ENCODE measurements at regions not wholly inside any gene's neighbourhood (a gene's known extent, or its start where the extent isn't known, plus 50 kb on each side); places are given as distances from the start of the nearest gene placed in this dataset.

DNA sequence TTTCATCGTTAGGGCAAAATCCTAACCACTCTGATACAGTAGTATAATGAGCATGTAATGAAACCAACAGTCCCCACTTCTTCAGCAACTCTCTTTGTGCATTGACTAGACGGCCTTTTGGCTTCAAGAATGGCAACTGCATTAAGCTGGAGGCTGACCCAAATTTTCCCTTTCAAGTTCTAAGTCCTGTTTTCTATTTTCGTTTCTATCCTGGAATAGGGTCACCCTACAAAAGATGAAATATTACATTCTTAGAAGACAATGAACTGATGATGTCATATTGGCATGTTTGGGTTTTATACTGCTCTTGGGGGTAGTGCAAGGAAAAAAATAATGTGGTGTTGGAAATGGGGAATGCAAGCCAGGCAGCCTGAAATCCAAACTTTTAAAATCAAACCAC, 254.4 kb downstream of the ETAA1 start:
- peaks cover 25 to 26% of the 10 kb centered on the region in 2 donors for H3K4me1 ChIP-seq
- H3K36me3 ChIP-seq: no peaks in the 10 kb centered on the region
- H3K27ac ChIP-seq: no peak overlapping the region
- no peaks in the 10 kb centered on the region for H3K27me3 ChIP-seq
- intact Hi-C loops (cut with DNase I; ENCODE audit: low total_unique reads) (loop anchor here (2.0 kb wide), 2 partner anchors 187 to 1217 kb away; partner anchors contain the start of gene MEIS1), in situ Hi-C loops (cut with MboI; ENCODE audit: low sequenced_read_pairs in 4 of 4) (no loop called here)
- ATAC-seq (no peak), DNase-seq (no peak)
- no peak for TF ChIP-seq POLR2A (IDR thresholded peaks at IDR 0.05)
- TF ChIP-seq, protein P1, sequence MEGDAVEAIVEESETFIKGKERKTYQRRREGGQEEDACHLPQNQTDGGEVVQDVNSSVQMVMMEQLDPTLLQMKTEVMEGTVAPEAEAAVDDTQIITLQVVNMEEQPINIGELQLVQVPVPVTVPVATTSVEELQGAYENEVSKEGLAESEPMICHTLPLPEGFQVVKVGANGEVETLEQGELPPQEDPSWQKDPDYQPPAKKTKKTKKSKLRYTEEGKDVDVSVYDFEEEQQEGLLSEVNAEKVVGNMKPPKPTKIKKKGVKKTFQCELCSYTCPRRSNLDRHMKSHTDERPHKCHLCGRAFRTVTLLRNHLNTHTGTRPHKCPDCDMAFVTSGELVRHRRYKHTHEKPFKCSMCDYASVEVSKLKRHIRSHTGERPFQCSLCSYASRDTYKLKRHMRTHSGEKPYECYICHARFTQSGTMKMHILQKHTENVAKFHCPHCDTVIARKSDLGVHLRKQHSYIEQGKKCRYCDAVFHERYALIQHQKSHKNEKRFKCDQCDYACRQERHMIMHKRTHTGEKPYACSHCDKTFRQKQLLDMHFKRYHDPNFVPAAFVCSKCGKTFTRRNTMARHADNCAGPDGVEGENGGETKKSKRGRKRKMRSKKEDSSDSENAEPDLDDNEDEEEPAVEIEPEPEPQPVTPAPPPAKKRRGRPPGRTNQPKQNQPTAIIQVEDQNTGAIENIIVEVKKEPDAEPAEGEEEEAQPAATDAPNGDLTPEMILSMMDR (IDR thresholded peaks at IDR 0.05 in 4 of 5, conservative IDR thresholded peaks at IDR 0.05 in 1 of 5): no peak
- no peaks in the 10 kb centered on the region for H3K9me3 ChIP-seq
- H3K4me3 ChIP-seq: no peak overlapping the region

DNA sequence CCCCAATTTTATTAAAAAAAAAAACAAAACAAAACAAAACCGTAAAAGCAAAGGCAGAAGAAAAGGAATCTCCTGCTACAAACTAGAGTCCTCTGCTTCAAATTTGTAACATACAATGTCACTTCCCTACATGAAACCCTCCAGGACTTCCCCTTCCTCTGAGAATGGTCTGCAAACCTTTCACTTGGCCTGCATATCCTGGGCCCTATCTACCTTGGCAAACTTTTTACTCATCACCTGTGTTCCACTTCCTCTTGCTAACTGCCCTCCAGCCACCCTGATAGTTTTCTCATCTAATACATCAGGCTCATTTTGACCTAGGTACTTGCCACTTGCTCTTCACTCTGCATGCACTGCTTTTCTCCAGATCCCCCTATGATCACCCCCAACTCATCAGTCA, 255.5 kb downstream of the ETAA1 start:
- DNase-seq (no peak), ATAC-seq (no peak)
- H3K27me3 ChIP-seq: no peaks in the 10 kb centered on the region
- H3K4me3 ChIP-seq: no peak overlapping the region
- TF ChIP-seq, protein P1 (IDR thresholded peaks at IDR 0.05 in 4 of 5, conservative IDR thresholded peaks at IDR 0.05 in 1 of 5): no peak
- no peak for TF ChIP-seq POLR2A (IDR thresholded peaks at IDR 0.05)
- H3K4me1 ChIP-seq: peaks cover 25 to 26% of the 10 kb centered on the region in 2 donors
- no peak overlapping the region for H3K27ac ChIP-seq
- no peaks in the 10 kb centered on the region for H3K36me3 ChIP-seq
- in situ Hi-C loops (cut with MboI; ENCODE audit: low sequenced_read_pairs in 4 of 4) (no loop called here), intact Hi-C loops (cut with DNase I; ENCODE audit: low total_unique reads) (no loop called here)
- H3K9me3 ChIP-seq: no peaks in the 10 kb centered on the region

DNA sequence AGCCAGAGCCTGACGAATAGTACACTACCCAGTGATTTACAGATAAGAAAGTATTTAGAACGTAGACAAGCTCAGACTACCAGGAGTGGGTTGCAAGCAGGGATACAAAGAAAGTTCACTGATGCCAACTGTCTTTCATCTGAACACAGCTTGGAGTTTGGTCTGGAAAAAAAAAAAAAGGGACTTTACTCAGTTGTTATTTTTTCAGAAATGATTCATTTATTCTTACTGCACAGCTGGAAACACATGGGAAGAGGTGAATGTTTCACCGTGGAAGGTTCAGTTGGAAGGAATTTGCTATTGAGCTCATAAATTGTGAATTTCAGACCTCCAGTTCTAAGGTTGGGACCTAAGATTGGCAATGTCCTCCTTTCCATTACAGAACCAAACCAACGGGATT, 259.7 kb downstream of the ETAA1 start:
- ATAC-seq: no peak
- Histone ChIP-seq H3K4me3 (no peak overlapping the region), H3K36me3 (no peaks in the 10 kb centered on the region), H3K27ac (no peak overlapping the region), H3K9me3 (no peaks in the 10 kb centered on the region), H3K4me1 (no peaks in the 10 kb centered on the region), H3K27me3 (no peaks in the 10 kb centered on the region)
- TF ChIP-seq, protein P1 (IDR thresholded peaks at IDR 0.05 in 4 of 5, conservative IDR thresholded peaks at IDR 0.05 in 1 of 5): no peak
- TF ChIP-seq POLR2A (IDR thresholded peaks at IDR 0.05): no peak
- no peak for DNase-seq
- in situ Hi-C loops (cut with MboI; ENCODE audit: low sequenced_read_pairs in 4 of 4): no loop called here
- intact Hi-C loops (cut with DNase I; ENCODE audit: low total_unique reads): no loop called here

DNA sequence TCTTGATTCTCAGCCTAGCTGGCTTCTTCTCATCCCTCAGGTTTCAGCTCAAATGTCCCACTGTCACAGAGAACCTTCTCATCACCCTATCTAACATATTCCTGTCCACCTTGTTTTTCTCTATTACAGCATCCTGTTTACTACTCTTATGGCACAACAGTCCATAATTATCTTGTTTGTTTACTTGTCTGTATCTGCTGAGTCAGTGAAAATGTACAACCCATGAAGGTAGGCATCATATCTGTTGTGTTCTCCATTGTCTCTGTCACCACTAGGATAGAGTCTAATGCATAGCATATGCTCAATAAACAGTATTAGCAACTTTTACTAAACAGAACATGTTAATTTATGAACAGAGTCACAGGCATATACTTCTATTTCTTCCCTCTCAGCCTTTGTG, 261.7 kb downstream of the ETAA1 start:
- no peak overlapping the region for H3K27ac ChIP-seq

More for the DNA sequence above, 261.7 kb downstream of the ETAA1 start:
- no peak for DNase-seq
- Histone ChIP-seq H3K36me3 (no peaks in the 10 kb centered on the region), H3K27me3 (no peaks in the 10 kb centered on the region), H3K9me3 (no peaks in the 10 kb centered on the region), H3K4me3 (no peak overlapping the region), H3K4me1 (no peaks in the 10 kb centered on the region)
- intact Hi-C loops (cut with DNase I; ENCODE audit: low total_unique reads) (no loop called here), in situ Hi-C loops (cut with MboI; ENCODE audit: low sequenced_read_pairs in 4 of 4) (no loop called here)
- no peak for ATAC-seq
- no peak for TF ChIP-seq POLR2A (IDR thresholded peaks at IDR 0.05)
- TF ChIP-seq, protein P1 (IDR thresholded peaks at IDR 0.05 in 4 of 5, conservative IDR thresholded peaks at IDR 0.05 in 1 of 5): no peak

All from gastrocnemius medialis (tissue), 4 donors.